Adrenal gland (tissue), 5 donors: ENCODE measurements at regions not wholly inside any gene's neighbourhood (a gene's known extent, or its start where the extent isn't known, plus 50 kb on each side); places are given as distances from the start of the nearest gene placed in this dataset.

Experiments
- CTCF ChIP-seq, 6 experiments: fragments of 450-650 bp in 4 of 6; fragments of 200-600 bp in 2 of 6; sonication (generic) in 1 of 6; IDR thresholded peaks; 1 replicate in 5 of 6; 2 replicates in 1 of 6; pipeline versions ENCODE4 v1.5.1 to v1.8.0; 2016 to 2021; ENCODE audit warnings: antibody characterized with exemption in 6 of 6, mild to moderate bottlenecking in 2 of 6, moderate library complexity in 1 of 6
- POLR2A ChIP-seq, 2 donors: fragments of 450-650 bp; IDR thresholded peaks; one replicate each; pipeline ENCODE4 v1.6.1; 2017; ENCODE audit warnings: antibody characterized with exemption in 2 of 2, mild to moderate bottlenecking in 2 of 2, moderate library complexity in 1 of 2
- donor health status: DM: no; HTN: no; CAD: no.

- TF ChIP-seq POLR2A (IDR thresholded peaks at IDR 0.05) (no peak), CTCF (IDR thresholded peaks at IDR 0.05) (no peak)
Measured at GRCh38 chr13:21817878-21818277, 147.0 kb downstream of the FGF9 start.
